ENCODE measurements at regions not wholly inside any gene's neighbourhood (a gene's known extent, or its start where the extent isn't known, plus 50 kb on each side); places are given as distances from the start of the nearest gene placed in this dataset.

- TF ChIP-seq, protein P1, sequence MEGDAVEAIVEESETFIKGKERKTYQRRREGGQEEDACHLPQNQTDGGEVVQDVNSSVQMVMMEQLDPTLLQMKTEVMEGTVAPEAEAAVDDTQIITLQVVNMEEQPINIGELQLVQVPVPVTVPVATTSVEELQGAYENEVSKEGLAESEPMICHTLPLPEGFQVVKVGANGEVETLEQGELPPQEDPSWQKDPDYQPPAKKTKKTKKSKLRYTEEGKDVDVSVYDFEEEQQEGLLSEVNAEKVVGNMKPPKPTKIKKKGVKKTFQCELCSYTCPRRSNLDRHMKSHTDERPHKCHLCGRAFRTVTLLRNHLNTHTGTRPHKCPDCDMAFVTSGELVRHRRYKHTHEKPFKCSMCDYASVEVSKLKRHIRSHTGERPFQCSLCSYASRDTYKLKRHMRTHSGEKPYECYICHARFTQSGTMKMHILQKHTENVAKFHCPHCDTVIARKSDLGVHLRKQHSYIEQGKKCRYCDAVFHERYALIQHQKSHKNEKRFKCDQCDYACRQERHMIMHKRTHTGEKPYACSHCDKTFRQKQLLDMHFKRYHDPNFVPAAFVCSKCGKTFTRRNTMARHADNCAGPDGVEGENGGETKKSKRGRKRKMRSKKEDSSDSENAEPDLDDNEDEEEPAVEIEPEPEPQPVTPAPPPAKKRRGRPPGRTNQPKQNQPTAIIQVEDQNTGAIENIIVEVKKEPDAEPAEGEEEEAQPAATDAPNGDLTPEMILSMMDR (IDR thresholded peaks at IDR 0.05; ENCODE audit: insufficient read depth, missing control alignments) = no peak
- FAIRE-seq (no peak), DNase-seq (ENCODE audit: insufficient read length, low spot score) (no peak)
These were observed 490.9 kb downstream of the KLF5 start for GRCh38 chr13:73549717-73550116.

DNA sequence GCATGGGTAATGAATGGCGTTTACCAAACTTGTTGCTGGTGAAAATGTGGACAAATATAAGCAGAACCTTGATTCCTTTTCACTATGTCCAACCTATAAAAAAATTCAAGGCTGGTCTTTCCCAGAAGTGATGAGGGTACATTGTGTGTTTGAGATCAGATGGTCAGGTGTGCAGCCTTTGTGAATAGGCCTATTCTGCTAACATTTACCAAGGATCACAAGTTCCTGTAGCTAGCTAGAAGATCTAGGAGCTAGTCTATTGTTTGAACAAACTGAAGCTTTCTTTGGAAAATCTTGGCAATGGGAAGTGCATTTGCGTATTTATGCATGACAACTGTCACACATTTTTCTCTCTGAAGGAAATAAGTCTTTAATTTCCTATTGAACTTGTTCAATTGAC lies 489.6 kb downstream of the KLF5 start:
- TF ChIP-seq, protein P1 (IDR thresholded peaks at IDR 0.05; ENCODE audit: insufficient read depth, missing control alignments) = no peak
- no peak for FAIRE-seq

DNA sequence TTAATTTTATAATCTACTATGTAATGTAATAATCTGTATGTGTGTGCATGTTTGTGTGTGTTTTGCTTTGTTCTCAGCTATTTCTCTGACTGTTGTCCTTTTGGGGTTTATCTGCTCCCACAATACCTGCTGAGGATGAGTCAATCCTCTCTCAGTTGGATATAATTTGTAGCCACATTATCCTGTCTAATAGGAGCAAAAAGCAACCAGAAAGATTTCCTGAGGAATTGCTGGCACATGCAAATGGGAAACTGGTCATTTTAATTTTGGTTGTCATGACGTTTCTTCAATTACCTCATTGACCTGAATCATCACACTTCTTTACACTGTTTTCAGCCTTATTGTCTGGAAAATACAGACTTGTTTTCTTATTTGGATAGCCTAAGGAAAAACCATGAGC lies 488.4 kb downstream of the KLF5 start:
- DNase-seq (ENCODE audit: insufficient read length, low spot score) = no peak
- FAIRE-seq = no peak
- TF ChIP-seq, protein P1 (IDR thresholded peaks at IDR 0.05; ENCODE audit: insufficient read depth, missing control alignments) = no peak

More for the DNA sequence above, 489.6 kb downstream of the KLF5 start:
- DNase-seq (ENCODE audit: insufficient read length, low spot score) = no peak

DNA sequence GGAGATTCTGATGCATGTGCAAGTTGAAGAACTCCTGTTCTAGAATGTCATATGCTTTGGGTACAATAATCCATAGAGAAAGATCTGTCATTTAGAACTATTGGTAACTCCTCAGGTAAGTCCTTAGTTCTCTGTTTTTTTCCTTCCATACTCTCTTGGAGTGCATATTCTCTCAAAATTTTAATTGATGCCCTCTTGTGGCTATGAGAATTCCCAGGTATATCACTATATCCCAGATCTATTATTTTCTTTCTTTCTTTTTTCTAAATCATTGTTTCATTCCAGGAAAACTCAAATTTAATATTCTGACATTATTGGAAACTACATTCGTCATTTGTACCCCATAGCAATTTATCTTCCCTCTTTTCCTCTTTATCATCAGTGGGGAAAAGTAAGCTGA lies 485.4 kb downstream of the KLF5 start:
- no peak for FAIRE-seq
- no peak for DNase-seq (ENCODE audit: insufficient read length, low spot score)
- TF ChIP-seq, protein P1 (IDR thresholded peaks at IDR 0.05; ENCODE audit: insufficient read depth, missing control alignments) = no peak

GRCh38 chr13:73542446-73542845 lies 483.6 kb downstream of the KLF5 start:
- DNase-seq (ENCODE audit: insufficient read length, low spot score) (no peak), FAIRE-seq (no peak)
- TF ChIP-seq, protein P1 (IDR thresholded peaks at IDR 0.05; ENCODE audit: insufficient read depth, missing control alignments) = no peak

DNA sequence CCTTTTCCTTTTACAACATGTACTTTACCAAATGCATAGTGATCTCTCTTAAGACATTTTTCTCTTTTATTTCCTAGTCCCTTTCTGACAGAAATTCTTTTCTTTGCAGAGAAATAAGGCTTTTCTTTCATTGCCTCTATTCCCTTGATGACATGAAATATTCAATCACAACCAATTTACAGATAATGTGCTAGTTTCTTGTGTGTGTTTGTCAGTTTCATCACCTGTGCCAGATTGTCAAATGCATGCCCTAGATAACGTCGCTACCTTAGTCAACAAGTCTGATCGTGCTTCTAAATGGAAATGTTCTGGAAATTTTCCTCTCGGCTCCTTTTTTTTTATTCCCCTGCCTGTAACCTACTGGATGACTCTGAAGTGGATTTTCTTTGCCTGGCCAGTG lies 478.1 kb downstream of the KLF5 start:
- DNase-seq (ENCODE audit: insufficient read length, low spot score) (no peak), FAIRE-seq (no peak)
- TF ChIP-seq, protein P1 (IDR thresholded peaks at IDR 0.05; ENCODE audit: insufficient read depth, missing control alignments) = no peak

- FAIRE-seq (no peak), DNase-seq (ENCODE audit: insufficient read length, low spot score) (no peak)
- TF ChIP-seq, protein P1 (IDR thresholded peaks at IDR 0.05; ENCODE audit: insufficient read depth, missing control alignments) = no peak
These were observed 476.5 kb downstream of the KLF5 start for GRCh38 chr13:73535341-73535740.

All from D721Med (cell line).